ENCODE measurements at regions not wholly inside any gene's neighbourhood (a gene's known extent, or its start where the extent isn't known, plus 50 kb on each side); places are given as distances from the start of the nearest gene placed in this dataset.
A peak's percentile ranks its signal among the peaks of the same experiment; 100 is the strongest.
"Not testable (repeated sequence)": the region's sequence is repeated elsewhere in the genome, so short reads cannot be mapped to it uniquely, and the experiment has no call there.

DNA sequence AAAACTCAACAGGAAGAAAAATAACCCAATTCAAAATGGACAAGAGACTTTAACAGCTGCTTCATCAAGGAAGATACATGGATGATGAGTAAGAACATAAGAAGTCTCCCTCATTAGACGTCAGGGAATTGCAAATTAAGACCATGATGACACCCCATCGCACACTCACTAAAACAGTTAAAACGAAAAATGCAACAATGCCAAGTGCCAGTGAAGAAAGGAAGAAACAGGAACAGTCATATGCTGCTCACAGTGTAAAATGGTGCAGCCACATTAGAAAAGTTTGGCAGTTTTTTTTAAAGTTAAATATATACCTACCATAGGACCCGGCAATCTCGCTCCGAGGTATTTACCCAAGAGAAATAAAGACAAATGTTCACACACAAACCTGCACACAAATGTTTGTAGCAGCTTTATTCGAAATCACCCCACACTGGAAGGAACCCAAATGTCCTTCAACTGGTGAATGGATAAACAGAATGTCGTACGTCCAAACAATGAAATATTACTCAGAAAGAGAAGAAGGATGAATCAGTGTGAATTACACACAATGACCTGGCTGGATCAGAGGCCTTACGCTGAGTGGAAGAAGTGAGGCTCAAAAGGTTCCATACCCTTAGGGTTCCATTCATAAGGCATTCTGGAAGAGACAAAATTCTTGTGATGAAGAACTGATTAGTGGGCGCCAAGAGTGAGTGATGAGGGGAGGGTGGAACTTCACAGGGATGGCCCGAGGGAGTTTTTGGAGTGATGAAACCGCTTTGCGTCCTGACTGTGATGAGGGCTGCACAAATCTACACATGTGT, 110.3 kb downstream of the C16orf95 start:
- H3K18ac ChIP-seq (ENCODE audit: low read length) = no peak overlapping the region
- no peak overlapping the region for H2BK120ac ChIP-seq (ENCODE audit: low read depth, low read length)
- no peak overlapping the region for H2BK15ac ChIP-seq (replicated peaks; ENCODE audit: low read depth)
- H2AK5ac ChIP-seq (ENCODE audit: low read length) = no peak overlapping the region
- H3K4me1 ChIP-seq (ENCODE audit: control insufficient read depth, low read depth, low read length) = no peaks in the 10 kb centered on the region
- H4K8ac ChIP-seq (ENCODE audit: low read depth, low read length) = no peak overlapping the region
- H3K9ac ChIP-seq (ENCODE audit: low read length) = no peak overlapping the region
- no peaks in the 10 kb centered on the region for H3K36me3 ChIP-seq (ENCODE audit: control insufficient read depth, insufficient read depth, low read length)
- H3K4ac ChIP-seq (ENCODE audit: low read depth, low read length) = no peak overlapping the region
- no peak overlapping the region for H2BK5ac ChIP-seq (ENCODE audit: low read length)
- no peak overlapping the region for H3K27ac ChIP-seq (ENCODE audit: low read depth, low read length)
- H3K79me1 ChIP-seq (ENCODE audit: low read length) = no peaks in the 10 kb centered on the region
- H3K4me3 ChIP-seq (ENCODE audit: low read length) = no peak overlapping the region
- no peak overlapping the region for H3K56ac ChIP-seq (ENCODE audit: low read length)
- WGBS (ENCODE audit: extremely low coverage, insufficient coverage, low lambda C conversion rate) = no CpG with 5 or more reads among the region's 14 CpGs
- no peaks in the 10 kb centered on the region for H3K27me3 ChIP-seq (ENCODE audit: insufficient read depth, low read length, poor library complexity)
- H4K5ac ChIP-seq (ENCODE audit: low read length) = no peak overlapping the region
- no peak overlapping the region for H3K23ac ChIP-seq (ENCODE audit: low read length)
- H3K79me2 ChIP-seq (ENCODE audit: control insufficient read depth, insufficient read depth, low read length) = no peaks in the 10 kb centered on the region
- no peak for DNase-seq
- H3K4me2 ChIP-seq (ENCODE audit: low read length) = no peak overlapping the region

GRCh38 chr16:87207509-87207908, 109.7 kb downstream of the C16orf95 start:
- no peak overlapping the region for H3K56ac ChIP-seq (ENCODE audit: low read length)
- no peak overlapping the region for H4K5ac ChIP-seq (ENCODE audit: low read length)
- no peak overlapping the region for H2BK5ac ChIP-seq (ENCODE audit: low read length)
- H3K18ac ChIP-seq (ENCODE audit: low read length) = no peak overlapping the region
- H3K27me3 ChIP-seq (ENCODE audit: insufficient read depth, low read length, poor library complexity) = no peaks in the 10 kb centered on the region
- no CpG with 5 or more reads among the region's 7 CpGs for WGBS (ENCODE audit: extremely low coverage, insufficient coverage, low lambda C conversion rate)
- H2BK120ac ChIP-seq (ENCODE audit: low read depth, low read length) = no peak overlapping the region
- no peak overlapping the region for H3K23ac ChIP-seq (ENCODE audit: low read length)
- no peak overlapping the region for H2BK15ac ChIP-seq (replicated peaks; ENCODE audit: low read depth)
- no peaks in the 10 kb centered on the region for H3K79me1 ChIP-seq (ENCODE audit: low read length)
- H3K4me1 ChIP-seq (ENCODE audit: control insufficient read depth, low read depth, low read length) = no peaks in the 10 kb centered on the region
- no peak overlapping the region for H3K4me3 ChIP-seq (ENCODE audit: low read length)
- H3K4ac ChIP-seq (ENCODE audit: low read depth, low read length) = no peak overlapping the region
- no peak overlapping the region for H3K27ac ChIP-seq (ENCODE audit: low read depth, low read length)
- H2AK5ac ChIP-seq (ENCODE audit: low read length) = no peak overlapping the region
- no peak for DNase-seq
- no peaks in the 10 kb centered on the region for H3K36me3 ChIP-seq (ENCODE audit: control insufficient read depth, insufficient read depth, low read length)
- no peak overlapping the region for H3K9ac ChIP-seq (ENCODE audit: low read length)
- no peaks in the 10 kb centered on the region for H3K79me2 ChIP-seq (ENCODE audit: control insufficient read depth, insufficient read depth, low read length)
- H4K8ac ChIP-seq (ENCODE audit: low read depth, low read length) = no peak overlapping the region
- H3K4me2 ChIP-seq (ENCODE audit: low read length) = no peak overlapping the region

- Histone ChIP-seq H3K36me3 (ENCODE audit: control insufficient read depth, insufficient read depth, low read length) (no peaks in the 10 kb centered on the region), H2AK5ac (ENCODE audit: low read length) (no peak overlapping the region), H3K56ac (ENCODE audit: low read length) (no peak overlapping the region), H3K4me1 (ENCODE audit: control insufficient read depth, low read depth, low read length) (no peaks in the 10 kb centered on the region), H2BK5ac (ENCODE audit: low read length) (no peak overlapping the region), H3K27ac (ENCODE audit: low read depth, low read length) (no peak overlapping the region), H3K79me1 (ENCODE audit: low read length) (no peaks in the 10 kb centered on the region), H3K4me2 (ENCODE audit: low read length) (no peak overlapping the region), H3K18ac (ENCODE audit: low read length) (no peak overlapping the region), H3K27me3 (ENCODE audit: insufficient read depth, low read length, poor library complexity) (no peaks in the 10 kb centered on the region), H3K4ac (ENCODE audit: low read depth, low read length) (no peak overlapping the region), H4K5ac (ENCODE audit: low read length) (no peak overlapping the region), H3K79me2 (ENCODE audit: control insufficient read depth, insufficient read depth, low read length) (no peaks in the 10 kb centered on the region), H3K9ac (ENCODE audit: low read length) (no peak overlapping the region), H3K23ac (ENCODE audit: low read length) (no peak overlapping the region), H2BK15ac (replicated peaks; ENCODE audit: low read depth) (no peak overlapping the region), H3K4me3 (ENCODE audit: low read length) (no peak overlapping the region), H2BK120ac (ENCODE audit: low read depth, low read length) (no peak overlapping the region), H4K8ac (ENCODE audit: low read depth, low read length) (no peak overlapping the region)
- DNase-seq = peak; percentile 19
- WGBS (ENCODE audit: extremely low coverage, insufficient coverage, low lambda C conversion rate) = no CpG with 5 or more reads among the region's 3 CpGs
These were observed 109.2 kb downstream of the C16orf95 start for GRCh38 chr16:87207965-87208364.

- not testable (repeated sequence) for H3K18ac ChIP-seq (ENCODE audit: low read length); H3K36me3 ChIP-seq (ENCODE audit: control insufficient read depth, insufficient read depth, low read length); H3K27ac ChIP-seq (ENCODE audit: low read depth, low read length); H3K4me3 ChIP-seq (ENCODE audit: low read length); H3K9ac ChIP-seq (ENCODE audit: low read length); H2BK5ac ChIP-seq (ENCODE audit: low read length); H4K5ac ChIP-seq (ENCODE audit: low read length); H3K4me2 ChIP-seq (ENCODE audit: low read length); H4K8ac ChIP-seq (ENCODE audit: low read depth, low read length); H3K4ac ChIP-seq (ENCODE audit: low read depth, low read length); H3K79me1 ChIP-seq (ENCODE audit: low read length); H2AK5ac ChIP-seq (ENCODE audit: low read length); H3K27me3 ChIP-seq (ENCODE audit: insufficient read depth, low read length, poor library complexity); DNase-seq; H3K79me2 ChIP-seq (ENCODE audit: control insufficient read depth, insufficient read depth, low read length); H3K23ac ChIP-seq (ENCODE audit: low read length); H2BK120ac ChIP-seq (ENCODE audit: low read depth, low read length); H3K4me1 ChIP-seq (ENCODE audit: control insufficient read depth, low read depth, low read length); H3K56ac ChIP-seq (ENCODE audit: low read length); H2BK15ac ChIP-seq (replicated peaks; ENCODE audit: low read depth)
- no CpG with 5 or more reads among the region's 5 CpGs for WGBS (ENCODE audit: extremely low coverage, insufficient coverage, low lambda C conversion rate)
These were observed 108.2 kb downstream of the C16orf95 start for GRCh38 chr16:87208968-87209367.

GRCh38 chr16:87209808-87210512, 107.2 kb downstream of the C16orf95 start:
- no CpG with 5 or more reads among the region's 2 CpGs for WGBS (ENCODE audit: extremely low coverage, insufficient coverage, low lambda C conversion rate)
- Histone ChIP-seq H3K27ac (ENCODE audit: low read depth, low read length) (no peak overlapping the region), H2BK120ac (ENCODE audit: low read depth, low read length) (no peak overlapping the region)

More at GRCh38 chr16:87209808-87210512, 107.2 kb downstream of the C16orf95 start:
- Histone ChIP-seq H3K79me2 (ENCODE audit: control insufficient read depth, insufficient read depth, low read length) (no peaks in the 10 kb centered on the region), H3K23ac (ENCODE audit: low read length) (no peak overlapping the region), H4K5ac (ENCODE audit: low read length) (no peak overlapping the region), H3K9ac (ENCODE audit: low read length) (no peak overlapping the region), H3K18ac (ENCODE audit: low read length) (no peak overlapping the region), H3K27me3 (ENCODE audit: insufficient read depth, low read length, poor library complexity) (no peaks in the 10 kb centered on the region), H3K4ac (ENCODE audit: low read depth, low read length) (no peak overlapping the region), H3K79me1 (ENCODE audit: low read length) (no peaks in the 10 kb centered on the region), H3K4me1 (ENCODE audit: control insufficient read depth, low read depth, low read length) (no peaks in the 10 kb centered on the region), H2AK5ac (ENCODE audit: low read length) (no peak overlapping the region), H4K8ac (ENCODE audit: low read depth, low read length) (no peak overlapping the region), H3K36me3 (ENCODE audit: control insufficient read depth, insufficient read depth, low read length) (no peaks in the 10 kb centered on the region), H3K4me2 (ENCODE audit: low read length) (no peak overlapping the region), H3K56ac (ENCODE audit: low read length) (no peak overlapping the region), H2BK15ac (replicated peaks; ENCODE audit: low read depth) (no peak overlapping the region), H2BK5ac (ENCODE audit: low read length) (no peak overlapping the region), H3K4me3 (ENCODE audit: low read length) (no peak overlapping the region)
- no peak for DNase-seq
